ENCODE measurements at regions not wholly inside any gene's neighbourhood (a gene's known extent, or its start where the extent isn't known, plus 50 kb on each side); places are given as distances from the start of the nearest gene placed in this dataset.

DNA sequence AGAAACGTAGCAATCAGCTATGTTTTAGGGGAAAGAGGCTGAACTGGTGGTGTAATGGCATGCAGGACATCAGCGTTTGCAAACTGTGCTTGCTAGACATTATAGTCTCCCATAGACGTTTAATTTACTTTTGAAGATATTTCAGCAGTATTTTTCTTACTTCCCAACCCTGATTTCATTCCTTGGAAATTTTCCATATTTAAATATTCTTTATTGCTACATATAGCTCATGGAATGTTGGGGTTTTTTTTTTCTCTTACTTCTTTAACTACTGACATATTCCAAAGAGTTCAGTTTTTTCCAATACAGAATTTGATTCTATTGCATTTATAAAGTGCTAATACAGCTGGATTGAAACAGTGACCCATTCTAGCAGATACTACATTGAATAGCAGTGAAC, 694.4 kb upstream of the CITED2 start:
- DNase-seq, result no peak

DNA sequence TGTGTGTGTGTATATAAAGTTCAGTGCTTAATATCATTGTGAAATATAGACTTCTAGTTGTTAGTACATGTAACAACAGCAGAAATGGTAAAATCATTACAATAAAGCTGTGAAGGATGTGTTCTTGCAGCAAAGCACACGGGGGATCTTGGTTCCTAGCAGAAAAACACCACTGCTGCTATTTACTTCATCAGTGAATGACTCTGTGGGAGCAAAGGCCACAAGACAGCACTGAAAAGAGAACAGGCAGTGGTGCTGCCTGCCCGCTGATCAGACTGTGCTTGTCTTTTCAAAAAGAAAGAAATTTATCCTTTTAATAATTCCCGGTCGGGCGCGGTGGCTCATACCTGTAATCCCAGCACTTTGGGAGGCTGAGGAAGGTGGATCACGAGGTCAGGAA, 689.9 kb upstream of the CITED2 start:
- no peak for DNase-seq

GRCh38 chr6:140063021-140063399, 688.6 kb upstream of the CITED2 start:
- DNase-seq, result no peak

- no peak for DNase-seq
Observed at GRCh38 chr6:140062043-140063020, 687.9 kb upstream of the CITED2 start.

GRCh38 chr6:140061110-140062042, 686.9 kb upstream of the CITED2 start:
- no peak for DNase-seq

- DNase-seq, result no peak
Observed at GRCh38 chr6:140059947-140060346, 685.5 kb upstream of the CITED2 start.

DNA sequence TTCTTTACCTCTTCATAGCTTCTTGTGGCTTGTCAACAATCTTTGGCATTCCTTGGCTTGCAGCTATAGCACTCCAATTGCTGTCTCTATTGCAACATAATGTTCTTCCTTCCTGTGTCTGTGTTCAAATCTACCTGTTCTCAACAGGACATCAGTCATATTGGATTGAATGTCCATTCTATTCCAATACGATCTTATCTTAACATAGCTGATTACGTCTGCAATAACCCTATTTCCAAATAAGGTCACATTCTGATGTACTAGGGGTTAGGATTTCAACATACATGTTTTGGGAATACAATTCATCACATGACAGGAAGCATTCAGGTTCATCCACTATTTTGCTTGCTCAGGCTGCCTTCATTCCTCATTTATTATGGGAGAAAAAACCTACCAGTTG, 684.4 kb upstream of the CITED2 start:
- DNase-seq, result no peak

- no peak for DNase-seq
Observed at GRCh38 chr6:140052736-140053729, 678.6 kb upstream of the CITED2 start.

GRCh38 chr6:140051521-140052512, 677.4 kb upstream of the CITED2 start:
- no peak for DNase-seq

- DNase-seq, result no peak
Observed at GRCh38 chr6:140050101-140050995, 675.9 kb upstream of the CITED2 start.

- DNase-seq, result no peak
Observed at GRCh38 chr6:140049251-140049650, 674.8 kb upstream of the CITED2 start.

- DNase-seq, result no peak
Observed at GRCh38 chr6:140048202-140048790, 673.8 kb upstream of the CITED2 start.

- no peak for DNase-seq
Observed at GRCh38 chr6:140047321-140047720, 672.9 kb upstream of the CITED2 start.

GRCh38 chr6:140046016-140046632, 671.7 kb upstream of the CITED2 start:
- no peak for DNase-seq

DNA sequence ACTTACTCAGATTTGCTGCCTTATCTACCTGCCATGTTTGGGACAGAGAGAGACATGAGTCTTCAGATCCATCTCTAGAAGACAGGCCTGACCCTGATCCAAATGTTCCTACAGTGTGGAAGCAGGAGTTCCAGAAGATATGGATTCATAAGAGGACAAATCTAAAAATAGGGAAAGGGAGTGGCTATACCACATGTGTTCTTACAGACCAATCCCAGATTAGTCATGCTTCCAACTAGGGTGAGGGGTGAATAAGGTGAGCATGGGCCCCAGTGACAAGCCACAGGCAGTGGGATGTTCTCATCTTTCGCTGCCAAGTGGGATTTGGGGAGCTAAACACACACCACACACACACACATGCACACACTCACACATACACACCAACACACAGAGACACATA, 670.7 kb upstream of the CITED2 start:
- no peak for DNase-seq

DNA sequence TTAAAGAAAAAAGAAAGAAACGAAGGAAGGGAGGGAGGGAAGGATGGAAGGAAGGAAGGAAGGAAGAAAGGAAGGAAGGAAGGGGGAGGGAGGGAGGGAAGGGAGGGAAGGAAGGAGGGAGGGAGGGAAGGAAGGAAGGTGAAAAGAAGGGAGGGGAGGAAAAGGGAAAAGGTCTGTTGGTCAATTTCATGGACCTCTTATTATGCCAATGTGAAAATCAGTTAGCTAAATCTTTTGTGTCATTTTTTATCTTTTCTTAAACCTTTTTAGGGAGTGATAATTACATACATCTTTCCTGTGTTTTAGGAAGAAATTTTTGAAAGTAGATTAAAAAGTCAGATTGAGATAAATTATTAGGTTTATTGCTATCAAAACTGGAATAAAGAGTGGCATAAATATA, 670.2 kb upstream of the CITED2 start:
- DNase-seq, result no peak

DNA sequence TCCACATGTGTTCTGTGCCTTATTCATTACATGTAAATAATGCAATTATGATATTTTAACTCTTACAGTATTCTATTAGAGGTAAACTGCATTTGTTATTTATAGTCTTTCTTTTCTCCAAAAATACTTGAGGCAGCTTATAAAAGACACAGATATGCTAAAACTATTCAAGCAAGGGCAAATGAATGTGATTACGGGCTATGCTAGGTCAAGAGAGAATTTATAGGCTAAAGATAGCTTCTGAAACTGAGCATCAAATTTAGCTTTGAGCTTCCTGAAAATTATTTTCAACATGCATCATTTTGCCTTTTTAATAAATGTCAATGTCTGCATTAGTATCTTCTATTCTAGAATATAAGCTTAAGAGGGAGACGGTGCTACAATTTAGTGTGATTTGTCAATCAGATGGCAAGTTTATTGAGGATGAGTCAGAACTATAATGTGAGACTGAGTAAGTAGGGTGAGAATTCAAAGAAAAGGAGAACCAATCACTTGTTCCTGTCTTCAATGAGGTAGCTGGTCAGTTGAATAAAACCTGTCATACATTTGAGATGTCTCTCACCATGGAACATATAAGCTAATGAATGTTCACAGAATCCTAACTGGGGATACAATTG, 669.4 kb upstream of the CITED2 start:
- no peak for DNase-seq

DNA sequence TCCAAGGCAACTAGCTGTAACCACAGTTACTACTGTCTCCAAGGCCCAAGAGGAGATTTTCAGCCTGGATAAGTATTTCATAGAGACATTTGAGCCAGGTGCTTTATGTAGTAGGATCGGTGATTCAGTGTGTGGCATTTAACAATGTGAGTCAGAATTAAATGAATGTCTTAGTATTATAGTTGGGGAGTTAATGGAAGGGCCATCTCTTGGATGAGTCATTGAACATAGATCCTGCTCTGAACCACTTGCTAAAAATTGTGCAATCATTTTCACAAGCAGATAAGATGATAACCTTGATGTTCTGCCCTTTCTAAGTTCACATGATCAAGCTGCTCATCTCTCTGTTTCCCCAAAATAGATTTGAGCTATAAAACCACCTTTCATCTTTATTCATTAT, 668.9 kb upstream of the CITED2 start:
- no peak for DNase-seq

Measured in NCI-H510A treated with DMSO at 0.1 percent for 48 hours (cell line).